Breast epithelium (tissue), 3 donors: ENCODE measurements at regions not wholly inside any gene's neighbourhood (a gene's known extent, or its start where the extent isn't known, plus 50 kb on each side); places are given as distances from the start of the nearest gene placed in this dataset.

ENCODE experiments used
- CTCF ChIP-seq, 3 donors: fragments of 450-650 bp; IDR thresholded peaks; one replicate each; pipeline ENCODE4 v1.5.1; 2016 to 2017; ENCODE audit warnings: antibody characterized with exemption in 3 of 3, mild to moderate bottlenecking in 3 of 3, moderate library complexity in 3 of 3
- POLR2A ChIP-seq: fragments of 450-650 bp; IDR thresholded peaks from one replicate; pipeline ENCODE4 v1.6.1; 2016; ENCODE audit warnings: antibody characterized with exemption, mild to moderate bottlenecking, moderate library complexity
- POLR2AphosphoS5 ChIP-seq, 3 donors: sonication (generic); formaldehyde crosslinking; IDR thresholded peaks; one replicate each; pipeline ENCODE4 v1.6.1; 2017; ENCODE audit warnings: antibody characterized with exemption in 3 of 3

DNA sequence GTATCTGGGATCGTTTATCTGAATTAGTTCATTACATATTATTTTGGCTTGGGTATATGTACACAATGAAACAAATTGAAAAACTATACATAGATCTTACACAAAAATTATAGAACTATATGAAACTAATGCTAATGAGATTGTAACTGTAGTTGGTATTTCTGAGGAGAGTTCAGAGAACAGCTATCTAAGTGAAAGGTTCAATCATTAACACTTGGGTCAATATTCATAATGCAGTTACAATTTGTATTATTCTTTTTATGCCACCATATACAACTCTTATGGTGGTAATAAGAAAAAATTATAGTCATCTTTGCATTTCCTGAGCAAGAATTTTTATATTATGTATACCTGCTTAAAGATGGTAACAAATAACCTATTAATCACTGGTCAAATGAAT is 461.0 kb downstream of the GRXCR1 start:
- TF ChIP-seq CTCF (IDR thresholded peaks at IDR 0.05) = no peak
- TF ChIP-seq POLR2AphosphoS5 (IDR thresholded peaks at IDR 0.05) = no peak
- TF ChIP-seq POLR2A = no peak
